GM13977 (cell line): ENCODE measurements at regions not wholly inside any gene's neighbourhood (a gene's known extent, or its start where the extent isn't known, plus 50 kb on each side); places are given as distances from the start of the nearest gene placed in this dataset.

Experiments used
- DNase-seq: peaks from one replicate; pipeline ENCODE4 v3.0.0; 2012; ENCODE audit warnings: low spot score
- in situ Hi-C: fragments of 300-500 bp; cut with MboI; formaldehyde crosslinking; loops from one replicate; pipeline ENCODE4 v1.12.0; 2022; ENCODE audit warnings: low sequenced_read_pairs, low pct_unique_long_range_greater_than_20kb, mixed read lengths, inconsistent platforms; ENCODE audit not compliant: unreplicated experiment
- TF ChIP-seq, protein P1 (sequence below): IDR thresholded peaks from 2 replicates; pipeline ENCODE4 v1.5.1; 2012; ENCODE audit warnings: mild to moderate bottlenecking, control low read depth; ENCODE audit not compliant: insufficient read depth; ENCODE audit errors: extremely low read depth, missing control alignments

DNA sequence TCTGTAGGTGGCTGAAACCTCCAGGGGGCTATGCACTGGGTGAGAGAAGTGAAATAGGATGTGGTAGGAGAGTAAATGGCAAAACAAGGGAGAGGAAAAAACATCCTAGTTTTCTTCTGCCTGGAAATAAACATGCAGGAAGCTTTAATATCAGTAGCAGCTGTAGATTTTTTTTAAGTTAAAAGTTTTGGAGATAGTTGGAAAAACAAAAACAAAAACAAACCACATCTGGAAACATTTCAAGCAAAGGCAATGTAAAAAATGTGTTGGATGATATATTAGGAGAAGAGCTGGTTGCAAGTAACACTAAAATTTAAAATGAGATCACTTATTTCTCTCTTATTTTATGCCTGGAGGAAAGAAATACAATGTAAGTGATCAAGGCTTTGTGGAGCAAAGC, 388.0 kb downstream of the SPRY1 start:
- no peak for DNase-seq
- TF ChIP-seq, protein P1, sequence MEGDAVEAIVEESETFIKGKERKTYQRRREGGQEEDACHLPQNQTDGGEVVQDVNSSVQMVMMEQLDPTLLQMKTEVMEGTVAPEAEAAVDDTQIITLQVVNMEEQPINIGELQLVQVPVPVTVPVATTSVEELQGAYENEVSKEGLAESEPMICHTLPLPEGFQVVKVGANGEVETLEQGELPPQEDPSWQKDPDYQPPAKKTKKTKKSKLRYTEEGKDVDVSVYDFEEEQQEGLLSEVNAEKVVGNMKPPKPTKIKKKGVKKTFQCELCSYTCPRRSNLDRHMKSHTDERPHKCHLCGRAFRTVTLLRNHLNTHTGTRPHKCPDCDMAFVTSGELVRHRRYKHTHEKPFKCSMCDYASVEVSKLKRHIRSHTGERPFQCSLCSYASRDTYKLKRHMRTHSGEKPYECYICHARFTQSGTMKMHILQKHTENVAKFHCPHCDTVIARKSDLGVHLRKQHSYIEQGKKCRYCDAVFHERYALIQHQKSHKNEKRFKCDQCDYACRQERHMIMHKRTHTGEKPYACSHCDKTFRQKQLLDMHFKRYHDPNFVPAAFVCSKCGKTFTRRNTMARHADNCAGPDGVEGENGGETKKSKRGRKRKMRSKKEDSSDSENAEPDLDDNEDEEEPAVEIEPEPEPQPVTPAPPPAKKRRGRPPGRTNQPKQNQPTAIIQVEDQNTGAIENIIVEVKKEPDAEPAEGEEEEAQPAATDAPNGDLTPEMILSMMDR, result no peak
- in situ Hi-C loops, result no loop called here

- TF ChIP-seq, protein P1, result no peak
- DNase-seq, result no peak
- in situ Hi-C loops, result no loop called here
Measured at GRCh38 chr4:123785538-123785937, 388.9 kb downstream of the SPRY1 start.

GRCh38 chr4:123786163-123786915, 389.7 kb downstream of the SPRY1 start:
- DNase-seq, result no peak
- TF ChIP-seq, protein P1, result no peak
- in situ Hi-C loops, result no loop called here

DNA sequence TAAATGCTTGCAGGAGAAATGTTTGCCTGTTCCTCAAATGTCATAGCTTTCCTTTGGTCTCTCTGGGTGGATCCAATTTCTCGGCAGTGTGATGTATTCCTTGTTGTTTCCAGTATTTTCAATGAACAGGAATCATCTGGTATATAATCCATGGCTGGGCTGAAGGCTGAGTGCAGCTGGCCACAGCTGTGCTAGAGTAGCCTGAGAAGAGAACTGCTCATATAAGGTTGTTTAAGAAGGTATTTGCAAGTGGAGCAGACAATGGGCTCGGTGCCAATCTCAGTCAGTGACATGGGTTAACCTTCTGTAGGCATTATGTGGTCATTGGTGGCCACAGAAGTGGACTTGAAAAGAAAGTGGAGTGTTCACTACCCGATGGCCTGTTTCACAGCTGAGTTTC, 390.3 kb downstream of the SPRY1 start:
- TF ChIP-seq, protein P1, result no peak
- no peak for DNase-seq
- in situ Hi-C loops, result no loop called here

GRCh38 chr4:123787512-123788080, 391.0 kb downstream of the SPRY1 start:
- TF ChIP-seq, protein P1, result no peak
- no peak for DNase-seq
- in situ Hi-C loops, result no loop called here

DNA sequence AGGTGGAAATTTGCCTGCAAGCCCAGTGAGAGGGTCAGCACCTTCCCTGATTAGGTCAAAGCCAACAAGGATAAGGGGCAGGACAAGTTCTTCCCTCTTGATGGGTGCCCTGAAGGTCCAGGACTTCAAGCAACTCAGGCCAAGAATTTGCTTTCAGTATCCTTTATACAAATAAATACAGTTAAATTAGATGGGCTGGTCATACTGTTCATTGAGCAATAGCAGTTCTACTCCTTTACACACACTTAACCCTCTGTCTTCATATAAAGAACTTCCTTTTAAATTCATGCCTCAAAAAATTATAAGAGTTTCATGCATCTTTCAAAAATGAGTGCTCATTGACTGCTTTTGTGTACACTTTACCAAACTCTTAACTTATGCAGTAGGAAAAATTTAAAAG, 392.0 kb downstream of the SPRY1 start:
- in situ Hi-C loops, result no loop called here
- TF ChIP-seq, protein P1, result no peak
- DNase-seq, result no peak

- TF ChIP-seq, protein P1, result no peak
- DNase-seq, result no peak
- in situ Hi-C loops, result no loop called here
Measured at GRCh38 chr4:123790681-123791080, 394.1 kb downstream of the SPRY1 start.
